Peyer's patch (tissue), 4 donors: ENCODE measurements at regions not wholly inside any gene's neighbourhood (a gene's known extent, or its start where the extent isn't known, plus 50 kb on each side); places are given as distances from the start of the nearest gene placed in this dataset.

ENCODE experiments used
- CTCF ChIP-seq, 6 experiments: fragments of 450-650 bp in 4 of 6; fragments of 200-600 bp in 2 of 6; sonication (generic) in 1 of 6; IDR thresholded peaks; one replicate each; pipeline ENCODE4 v1.5.1; 2017 to 2019; ENCODE audit warnings: antibody characterized with exemption in 6 of 6, mild to moderate bottlenecking in 3 of 6, moderate library complexity in 1 of 6
- POLR2A ChIP-seq, 2 donors: fragments of 450-650 bp; IDR thresholded peaks; one replicate each; pipeline ENCODE4 v1.5.1; 2017; ENCODE audit warnings: antibody characterized with exemption in 2 of 2, mild to moderate bottlenecking in 2 of 2, moderate library complexity in 2 of 2

GRCh38 chr9:97756991-97757390 is 59.9 kb upstream of the XPA start:
- TF ChIP-seq POLR2A (IDR thresholded peaks at IDR 0.05) (no peak), CTCF (IDR thresholded peaks at IDR 0.05) (no peak)
